A172 (cell line): ENCODE measurements at regions not wholly inside any gene's neighbourhood (a gene's known extent, or its start where the extent isn't known, plus 50 kb on each side); places are given as distances from the start of the nearest gene placed in this dataset.
"Not testable (repeated sequence)": the region's sequence is repeated elsewhere in the genome, so short reads cannot be mapped to it uniquely, and the experiment has no call there.

Experiments
- DNase-seq: peaks from one replicate; pipeline ENCODE4 v3.0.0-alpha.2; 2015; ENCODE audit warnings: low spot score

DNA sequence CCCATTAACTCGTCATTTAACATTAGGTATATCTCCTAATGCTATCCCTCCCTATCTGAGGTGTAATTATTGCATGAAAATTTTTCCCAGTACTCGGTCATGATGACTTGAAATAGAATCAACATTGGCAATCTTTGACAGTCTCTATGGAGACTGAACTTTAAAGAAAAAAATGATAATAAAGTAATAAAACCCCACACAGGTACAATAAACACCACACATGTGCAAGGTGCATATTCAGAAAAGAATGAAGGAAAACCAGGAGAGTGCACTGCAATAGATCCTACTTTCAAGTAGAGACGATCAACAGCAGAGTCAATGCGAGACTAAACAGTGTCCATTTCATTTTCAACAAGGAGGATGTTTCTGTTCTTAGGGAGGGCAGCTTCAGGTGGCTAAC lies 1253.8 kb upstream of the TMEM132C start:
- no peak for DNase-seq

DNA sequence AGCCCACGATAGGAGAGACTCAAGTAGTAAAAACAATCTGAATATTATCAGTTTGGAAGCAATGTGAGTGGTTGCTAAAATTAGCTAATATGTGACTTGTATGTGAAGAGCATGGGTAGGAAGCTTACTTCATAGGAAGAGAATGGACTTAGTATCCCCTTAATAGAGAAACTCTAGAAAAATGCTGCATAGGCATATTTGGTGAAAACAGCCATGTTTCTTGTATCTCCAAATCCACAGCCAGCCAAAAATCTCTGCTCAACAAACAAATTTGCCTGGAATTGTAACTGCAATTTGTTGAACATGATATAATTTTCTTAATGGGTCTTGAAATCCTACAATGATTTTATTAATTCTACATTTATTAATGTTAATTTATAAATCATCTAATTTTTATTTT lies 1252.9 kb upstream of the TMEM132C start:
- no peak for DNase-seq

DNA sequence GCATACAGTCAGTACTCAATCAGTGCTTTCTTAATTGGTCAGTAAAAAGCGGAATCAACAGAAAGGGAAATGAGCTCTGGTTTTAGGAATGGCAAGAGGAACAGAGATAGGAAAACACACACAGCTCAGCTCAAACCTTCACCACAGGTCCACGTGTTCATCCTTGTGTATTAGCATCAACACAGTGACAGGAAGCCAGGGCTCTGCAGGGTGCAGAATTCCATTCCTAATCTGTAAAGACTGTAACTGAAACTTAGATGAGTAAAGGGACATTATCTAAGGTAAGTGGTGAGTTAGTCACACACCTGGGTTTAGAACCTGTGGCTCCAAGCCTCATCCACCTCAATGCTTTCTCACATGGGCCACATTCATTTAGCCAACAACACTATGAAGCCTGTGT lies 1242.2 kb upstream of the TMEM132C start:
- no peak for DNase-seq

DNA sequence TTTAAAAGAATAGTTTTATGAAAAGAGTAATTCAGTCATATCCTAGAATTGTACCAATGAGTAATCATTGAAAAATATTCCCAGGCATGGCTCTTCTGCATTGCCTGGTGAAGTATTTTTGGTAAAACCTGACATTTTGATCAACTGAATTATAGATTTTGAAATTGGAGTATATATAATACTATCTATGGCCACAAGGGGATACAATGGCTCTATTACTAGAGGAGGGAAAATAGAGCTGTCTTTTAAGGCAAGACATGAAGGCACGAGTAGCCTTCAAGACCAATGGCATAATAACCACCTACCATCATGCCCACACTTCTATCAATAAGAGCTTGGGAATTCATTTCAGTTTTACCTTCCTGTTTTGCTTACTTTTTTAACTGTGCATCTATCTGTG lies 1241.4 kb upstream of the TMEM132C start:
- no peak for DNase-seq

DNA sequence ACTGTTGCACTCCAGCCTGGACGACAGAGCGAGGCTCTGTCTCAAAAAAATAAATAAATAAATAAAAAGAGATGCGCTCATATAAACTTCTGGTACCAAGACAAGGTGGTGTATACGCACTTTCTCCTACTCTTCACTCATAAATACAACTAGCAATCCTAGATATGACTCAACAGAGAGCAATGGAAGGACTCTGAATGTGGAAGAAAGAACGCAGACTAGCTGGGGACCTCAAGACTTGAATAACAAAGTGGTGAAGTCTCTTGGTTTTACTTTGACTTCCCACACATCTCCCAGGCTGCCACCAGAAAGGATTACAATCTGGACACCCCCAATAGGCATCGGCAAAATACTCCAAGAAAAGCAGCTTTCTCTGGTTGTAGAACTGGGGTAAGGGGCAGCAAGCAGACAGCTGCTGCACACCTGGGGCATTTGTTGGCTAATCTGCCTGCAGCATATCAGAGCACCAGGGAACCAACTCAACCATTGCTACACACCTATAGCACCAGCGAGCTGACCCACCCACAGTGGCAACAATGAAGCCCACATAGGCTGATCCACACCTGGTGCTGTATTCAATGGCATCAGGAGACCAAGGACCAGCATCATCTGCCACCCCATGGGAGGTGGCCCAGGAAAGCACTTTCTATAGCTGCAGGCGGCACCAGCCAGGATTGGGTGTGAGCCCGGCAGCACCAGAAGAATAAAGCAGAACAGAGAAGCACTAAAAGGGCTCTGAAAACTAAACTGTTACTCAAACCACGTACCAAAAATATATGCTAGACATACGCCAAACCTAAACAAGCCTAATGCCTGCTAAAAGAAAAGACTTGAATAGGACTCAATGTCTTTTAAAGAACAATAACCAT lies 1231.7 kb upstream of the TMEM132C start:
- DNase-seq = no peak

DNA sequence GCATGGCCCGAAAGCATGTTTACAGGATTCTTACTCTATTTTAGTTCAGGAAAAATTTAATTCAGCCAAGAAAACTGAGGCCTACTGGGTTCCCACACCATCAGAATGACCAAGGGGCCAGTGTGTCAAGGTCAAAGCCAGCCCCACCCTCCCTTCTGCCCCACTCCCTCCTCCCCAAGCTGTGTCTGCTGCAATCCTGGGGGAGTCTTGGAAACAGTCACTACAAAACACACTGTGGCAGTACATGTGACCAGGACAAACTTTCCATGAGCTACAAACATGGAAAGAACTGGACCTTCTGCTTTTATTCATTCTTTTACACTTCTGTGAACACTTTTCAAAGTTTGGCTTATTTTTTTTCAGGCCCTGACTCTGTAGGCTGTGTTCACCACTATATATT lies 1228.8 kb upstream of the TMEM132C start:
- DNase-seq = no peak

DNA sequence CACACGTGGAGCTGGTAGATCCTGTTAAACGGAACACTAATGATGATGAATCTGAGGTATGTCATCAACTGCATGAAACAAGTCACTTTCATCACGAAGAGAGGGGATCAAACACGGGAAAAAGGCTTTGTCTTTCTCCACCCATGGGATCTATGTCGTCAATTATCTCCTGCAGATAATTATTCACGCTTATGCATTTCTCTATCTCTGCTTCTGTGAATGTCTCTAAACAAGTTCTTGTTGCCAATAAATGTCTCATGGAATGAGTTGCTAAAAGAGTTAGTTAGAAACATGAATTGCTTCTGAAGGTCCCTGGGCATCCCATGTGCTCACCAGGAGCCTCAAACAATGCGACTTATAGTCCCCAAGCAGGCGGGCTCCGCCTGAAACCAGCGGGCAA lies 1228.2 kb upstream of the TMEM132C start:
- no peak for DNase-seq

DNA sequence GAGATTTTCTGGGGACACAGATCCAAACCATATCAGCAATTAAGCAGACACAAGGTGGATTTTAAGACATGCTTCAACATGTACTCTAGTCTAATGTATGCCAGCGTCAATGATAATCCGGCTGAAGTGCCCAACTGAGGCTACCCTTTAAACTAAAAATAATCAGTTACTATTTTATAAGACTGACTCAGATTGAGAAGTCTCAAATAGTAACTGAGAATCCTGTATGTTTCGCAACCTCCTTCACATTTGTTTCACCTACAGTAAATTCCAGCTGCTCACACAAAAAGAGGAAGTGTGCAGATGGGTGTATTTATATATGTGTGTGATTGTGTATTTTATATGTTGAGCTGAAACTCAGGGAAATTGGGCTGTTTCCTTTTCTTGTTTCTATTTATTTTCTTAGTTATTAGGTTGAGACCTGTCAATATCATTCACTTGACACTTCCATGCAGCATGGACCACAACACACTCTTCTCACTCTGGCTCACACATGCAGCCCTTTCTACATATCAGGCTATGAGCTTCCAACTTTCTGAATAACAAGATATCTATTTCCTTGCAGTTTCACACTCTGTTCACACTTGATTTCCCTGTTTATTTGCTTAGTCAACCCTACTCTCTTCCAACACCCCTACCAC lies 1224.9 kb upstream of the TMEM132C start:
- DNase-seq = no peak

DNA sequence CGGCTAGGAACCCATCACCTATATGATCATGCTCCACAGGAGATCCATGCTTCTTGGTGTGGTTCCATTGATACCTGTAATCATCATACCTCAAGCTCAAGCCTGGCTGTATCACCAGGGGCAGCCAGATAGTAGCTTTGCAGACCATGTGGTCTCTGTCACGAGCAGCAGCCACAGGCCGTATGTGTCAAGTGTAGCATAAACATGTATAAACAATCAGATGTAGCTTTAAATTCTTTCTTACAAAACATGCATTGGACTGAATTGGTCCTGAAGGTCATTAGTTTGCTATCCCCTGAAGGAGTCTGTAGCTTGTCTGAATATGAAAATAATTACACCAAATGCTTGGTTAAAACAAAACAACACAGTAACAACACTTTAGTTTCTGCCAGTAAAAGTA lies 1223.2 kb upstream of the TMEM132C start:
- DNase-seq = no peak

DNA sequence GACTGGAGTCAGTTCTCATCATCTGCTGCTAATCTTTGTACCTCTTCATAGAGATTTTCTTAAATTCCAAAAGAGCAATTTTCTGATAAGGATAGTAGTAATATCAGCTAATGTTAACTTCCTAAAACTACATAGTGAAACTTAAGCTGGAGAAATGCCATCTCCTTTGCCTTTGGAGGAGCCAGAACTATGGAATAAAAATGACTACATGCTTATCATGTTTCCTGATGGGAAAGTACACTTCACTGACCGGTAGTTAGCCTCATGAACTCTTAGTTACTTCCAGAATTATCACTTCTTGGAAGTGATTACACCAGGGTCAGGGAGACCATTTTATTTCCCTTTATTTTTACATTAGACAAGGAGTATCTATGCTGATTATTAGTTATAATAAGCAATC lies 1222.1 kb upstream of the TMEM132C start:
- no peak for DNase-seq

DNA sequence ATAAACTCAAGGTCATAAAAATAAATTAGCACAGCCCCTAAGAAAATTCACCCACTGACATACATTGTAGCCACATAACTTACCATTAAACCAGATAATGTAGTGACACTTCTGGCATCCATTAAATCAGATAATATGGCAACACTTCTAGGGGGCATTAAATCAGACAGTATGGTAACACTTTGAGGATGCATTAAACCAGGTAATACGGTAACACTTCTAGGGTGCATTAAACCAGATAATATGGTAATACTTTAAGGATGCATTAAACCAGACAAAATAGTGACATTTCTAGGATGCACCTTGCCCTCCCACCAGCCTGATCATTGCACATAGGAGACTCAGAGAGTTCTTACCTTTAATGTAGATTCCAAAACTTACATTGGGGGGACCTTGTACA lies 1220.5 kb upstream of the TMEM132C start:
- DNase-seq = no peak

DNA sequence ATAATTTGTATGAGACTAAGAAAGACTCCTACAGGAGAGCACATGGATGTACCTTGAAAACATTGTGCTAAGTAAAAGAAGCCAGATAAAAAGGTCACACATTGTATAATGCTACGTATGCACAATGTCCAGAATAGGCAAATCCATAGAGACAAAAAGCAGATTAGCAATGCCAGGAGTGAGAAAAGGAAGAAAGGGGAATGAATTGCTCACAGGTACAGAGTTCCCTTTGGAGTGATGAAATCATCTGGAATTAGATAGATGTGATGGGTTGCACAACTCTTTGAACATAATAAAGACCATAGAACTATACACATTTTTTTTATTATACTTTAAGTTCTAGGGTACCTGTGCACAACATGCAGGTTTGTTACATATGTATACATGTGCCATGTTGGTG lies 1218.9 kb upstream of the TMEM132C start:
- no peak for DNase-seq

DNA sequence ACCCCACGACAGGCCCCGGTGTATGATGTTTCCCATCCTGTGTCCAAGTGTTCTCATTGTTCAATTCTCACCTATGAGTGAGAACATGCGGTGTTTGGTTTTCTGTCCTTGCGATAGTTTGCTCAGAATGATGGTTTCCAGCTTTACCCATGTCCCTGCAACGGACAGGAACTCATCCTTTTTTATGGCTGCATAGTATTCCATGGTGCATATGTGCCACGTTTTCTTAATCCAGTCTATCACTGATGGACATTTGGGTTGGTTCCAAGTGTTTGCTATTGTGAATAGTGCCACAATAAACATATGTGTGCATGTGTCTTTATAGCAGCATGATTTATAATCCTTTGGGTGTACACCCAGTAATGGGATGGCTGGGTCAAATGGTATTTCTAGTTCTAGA lies 1218.4 kb upstream of the TMEM132C start:
- DNase-seq = not testable (repeated sequence)

DNA sequence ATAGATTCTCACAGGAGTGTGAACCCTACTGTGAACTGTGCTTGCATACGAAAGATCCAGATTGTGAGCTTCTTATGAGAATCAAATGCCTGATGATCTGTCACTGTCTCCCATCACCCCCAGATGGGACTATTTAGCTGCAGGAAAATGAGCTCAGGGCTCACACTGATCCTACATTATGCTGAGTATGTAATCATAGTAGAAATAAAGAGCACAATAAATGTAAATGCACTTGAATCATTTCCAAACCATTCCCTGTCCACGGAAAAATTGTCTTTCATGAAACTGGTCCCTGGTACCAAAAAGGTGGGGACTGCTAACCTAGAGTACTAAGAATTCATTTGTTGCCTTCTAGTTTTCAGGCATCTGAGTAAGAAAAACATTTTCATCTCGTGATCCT lies 1215.8 kb upstream of the TMEM132C start:
- no peak for DNase-seq

DNA sequence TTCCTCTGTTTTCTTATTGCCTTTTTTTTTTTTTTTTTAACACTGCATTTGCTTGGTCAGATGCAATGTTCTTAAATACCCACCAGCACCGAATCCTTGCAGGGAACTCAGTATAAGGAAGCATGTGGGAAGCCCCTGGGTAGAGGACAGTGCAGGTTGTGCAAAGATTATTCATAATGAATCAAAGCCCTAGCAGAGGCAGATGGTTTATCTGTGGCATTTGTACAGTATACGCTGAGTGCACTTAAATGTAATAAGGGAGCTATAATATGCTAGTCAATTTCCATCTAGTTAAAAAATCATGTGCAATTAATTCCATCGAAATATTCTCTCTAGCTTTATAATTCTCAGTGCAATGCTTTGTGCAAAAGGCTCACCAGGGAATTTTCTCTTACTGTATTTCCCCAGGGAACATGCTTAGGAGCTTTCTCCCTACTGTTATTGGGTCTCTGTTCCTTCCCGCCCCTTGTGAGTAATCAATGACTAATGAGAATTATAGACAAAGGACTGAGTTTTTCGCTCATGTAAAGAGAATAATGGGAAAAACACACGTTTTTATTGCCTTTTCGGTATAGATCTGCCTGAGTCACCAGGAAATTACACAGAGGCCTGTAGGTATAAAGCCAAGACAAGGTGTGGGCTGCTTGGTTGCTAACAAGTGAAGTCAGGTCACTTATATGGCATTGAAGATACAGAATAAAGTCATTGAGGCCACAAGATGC lies 1214.3 kb upstream of the TMEM132C start:
- DNase-seq = peak; percentile 68

DNA sequence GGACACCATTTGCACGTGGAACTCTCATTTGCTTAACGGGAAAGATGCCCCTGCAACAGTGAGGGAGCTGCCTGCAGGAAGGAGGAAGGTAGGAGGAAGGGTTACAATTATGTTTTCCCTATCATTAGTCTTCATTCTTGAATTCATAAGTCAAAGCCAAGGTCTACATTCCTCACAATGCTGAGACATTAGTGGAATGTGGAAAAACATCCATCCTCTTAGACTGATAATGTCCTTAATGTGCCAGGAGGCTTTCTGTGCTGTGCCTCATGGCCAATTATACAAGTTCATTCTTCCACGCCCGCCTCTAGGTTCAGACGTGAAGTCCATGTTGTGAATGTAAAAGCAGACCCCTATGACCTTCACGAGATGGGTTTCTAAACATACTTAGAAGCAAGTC lies 1212.4 kb upstream of the TMEM132C start:
- peak; percentile 53 for DNase-seq

DNA sequence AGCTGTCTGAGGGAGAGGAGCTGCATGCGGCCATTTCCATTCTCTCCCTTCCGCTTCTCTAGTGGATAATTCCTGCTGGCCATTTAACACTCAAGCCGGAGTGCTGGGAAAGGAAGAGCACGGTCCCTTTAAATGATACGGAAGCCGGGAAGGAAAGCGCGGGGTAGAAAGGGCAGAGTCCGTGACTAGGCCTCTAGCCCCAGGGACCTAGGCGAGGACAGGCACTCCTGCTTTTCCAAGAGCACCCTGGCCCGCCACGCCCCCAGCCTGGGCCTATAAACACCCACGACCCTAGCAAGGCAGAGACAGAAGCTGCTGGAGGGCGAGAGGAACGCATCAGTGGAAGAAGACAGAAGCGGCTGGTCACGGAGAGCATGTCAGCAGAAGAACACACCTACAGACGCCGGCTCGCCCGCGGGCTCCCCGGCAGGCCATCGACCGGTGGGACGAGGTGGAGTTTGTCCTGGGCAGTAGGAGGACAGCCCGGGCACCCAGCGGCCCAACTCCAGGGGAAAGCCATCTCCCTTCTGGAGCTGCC lies 1206.6 kb upstream of the TMEM132C start:
- no peak for DNase-seq

DNA sequence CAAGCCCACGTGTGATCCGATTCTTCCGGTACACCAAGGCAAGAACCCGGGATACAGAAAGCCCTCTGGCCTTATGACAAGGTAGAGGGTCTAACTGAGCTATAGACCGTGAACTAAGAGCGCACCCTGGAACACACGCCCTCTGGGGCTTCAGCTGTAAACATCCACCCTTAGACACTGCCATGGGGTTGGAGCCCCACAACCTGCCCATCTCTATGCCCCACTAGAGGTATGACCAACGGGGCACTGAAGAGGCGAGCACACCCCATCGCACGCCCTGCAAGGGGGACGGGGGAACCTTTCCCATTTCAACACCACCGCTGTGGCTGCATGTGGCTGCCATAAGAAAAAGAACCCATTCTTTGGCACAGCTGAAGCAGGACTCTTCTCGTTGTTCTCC lies 1206.0 kb upstream of the TMEM132C start:
- no peak for DNase-seq

DNA sequence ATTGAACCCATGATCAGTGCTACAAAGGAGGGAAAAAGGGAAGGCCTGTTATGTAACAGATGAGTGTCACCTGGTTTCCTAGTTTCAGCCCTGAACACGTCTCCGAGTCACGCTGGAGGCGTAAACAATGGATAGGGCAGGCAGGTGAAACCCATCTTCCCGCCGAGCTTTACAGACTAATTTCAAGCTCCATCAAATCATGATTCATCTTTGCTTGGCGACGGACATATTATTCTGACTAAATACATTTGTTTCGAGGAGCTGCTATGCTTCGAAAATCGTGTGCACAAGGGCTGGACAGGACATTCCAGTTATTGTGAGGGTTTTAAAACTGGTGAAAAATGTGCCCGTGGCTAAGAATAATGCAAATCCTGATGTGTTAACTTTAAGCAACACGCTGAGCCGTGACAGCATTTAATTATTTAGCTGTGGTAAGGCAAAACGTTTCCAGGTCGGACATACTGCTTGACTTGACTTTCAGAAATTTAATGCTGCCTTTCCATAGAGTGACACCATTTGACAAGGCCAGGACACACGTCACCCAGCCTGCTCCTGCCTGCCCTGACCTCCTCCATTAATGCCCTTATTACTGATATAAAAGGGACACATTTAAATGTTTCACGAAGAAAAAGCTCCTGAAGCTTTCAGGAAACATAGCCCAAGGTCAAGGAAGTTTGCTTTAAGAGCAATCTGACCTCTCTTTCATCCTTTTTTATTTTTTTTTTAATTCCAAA lies 1203.5 kb upstream of the TMEM132C start:
- DNase-seq = no peak

DNA sequence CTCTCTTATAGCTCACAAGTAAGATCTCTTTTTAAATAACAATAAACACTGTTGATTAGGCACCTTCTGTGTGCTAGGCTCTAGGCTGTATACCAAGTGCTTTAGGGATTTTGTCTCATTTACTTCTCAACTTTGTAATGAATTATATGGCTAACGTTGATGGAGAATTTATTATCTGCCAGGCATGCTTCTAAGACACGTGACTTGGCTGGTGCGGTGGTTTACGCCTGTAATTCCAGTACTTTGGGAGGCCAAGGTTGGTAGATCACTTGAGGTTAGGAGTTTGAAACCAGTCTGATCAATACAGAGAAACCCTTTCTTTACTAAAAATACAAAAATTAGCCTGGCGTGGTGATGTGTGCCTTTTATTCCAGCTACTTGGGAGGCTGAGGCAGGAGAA lies 1202.8 kb upstream of the TMEM132C start:
- no peak for DNase-seq

DNA sequence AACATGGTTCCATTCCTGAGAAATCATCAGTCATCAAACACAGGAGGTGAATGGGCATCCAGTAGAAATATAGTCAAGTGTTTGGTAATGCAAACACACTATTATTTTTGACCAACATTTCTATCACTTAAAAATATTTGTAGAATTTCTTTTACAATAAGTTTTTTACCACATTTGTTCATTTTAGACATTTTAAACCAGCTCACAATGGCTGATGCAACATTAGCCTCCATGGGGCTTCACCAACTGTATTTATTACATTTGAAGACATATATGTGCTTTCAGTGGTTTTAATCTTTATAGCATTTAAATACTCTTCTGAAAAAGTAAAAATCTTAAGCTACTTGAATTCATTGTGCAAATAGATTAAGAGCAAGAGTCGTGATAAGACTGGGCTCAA lies 1201.4 kb upstream of the TMEM132C start:
- DNase-seq = no peak
